Neural cell (in vitro differentiated cells): ENCODE measurements at regions not wholly inside any gene's neighbourhood (a gene's known extent, or its start where the extent isn't known, plus 50 kb on each side); places are given as distances from the start of the nearest gene placed in this dataset.

Source experiments
- H2AFZ ChIP-seq: fragments of 200-600, 300-800 bp; sonication (generic), shearing (Covaris generic); 2 replicates; pipeline ENCODE4 v1.6.0; 2014; ENCODE audit warnings: low read depth, mild to moderate bottlenecking, antibody characterized with exemption, low read length, moderate library complexity
- H3F3A ChIP-seq: fragments of 200-600 bp; shearing (Covaris generic); 2 replicates; pipeline ENCODE4 v1.6.1; 2016; ENCODE audit warnings: mild to moderate bottlenecking, moderate library complexity, mixed read lengths, antibody characterized with exemption, low read length; ENCODE audit not compliant: insufficient read depth, poor library complexity, severe bottlenecking
- H3K27ac ChIP-seq: fragments of 200-600, 300-800 bp; sonication (generic), shearing (Covaris generic); 2 replicates; pipeline ENCODE4 v1.5.1; 2014; ENCODE audit warnings: mild to moderate bottlenecking, low read length, moderate library complexity
- H3K27me3 ChIP-seq: fragments of 300-800, 200-600 bp; sonication (generic), shearing (Covaris generic); 2 replicates; pipeline ENCODE4 v1.6.0; 2014; ENCODE audit warnings: mild to moderate bottlenecking, low read depth, low read length, moderate library complexity; ENCODE audit not compliant: insufficient read depth
- H3K36me3 ChIP-seq: fragments of 300-800, 200-600 bp; sonication (generic), shearing (Covaris generic); 2 replicates; pipeline ENCODE4 v1.5.1; 2014; ENCODE audit warnings: mild to moderate bottlenecking, antibody characterized with exemption, low read length, moderate library complexity; ENCODE audit not compliant: insufficient read depth
- H3K4me2 ChIP-seq: fragments of 300-800, 200-600 bp; sonication (generic), shearing (Covaris generic); 2 replicates; pipeline ENCODE4 v1.6.0; 2014; ENCODE audit warnings: mild to moderate bottlenecking, low read length
- H3K4me3 ChIP-seq: fragments of 300-800, 200-600 bp; sonication (generic), shearing (Covaris generic); 2 replicates; pipeline ENCODE4 v1.5.1; 2014; ENCODE audit warnings: mild to moderate bottlenecking, low read length, moderate library complexity
- H3K79me2 ChIP-seq: fragments of 200-600 bp; shearing (Covaris generic); replicated peaks from 2 replicates; pipeline ENCODE4 v1.6.0; 2014; ENCODE audit warnings: mild to moderate bottlenecking, low read length, moderate library complexity; ENCODE audit not compliant: insufficient read depth
- H3K9ac ChIP-seq: fragments of 300-800, 200-600 bp; sonication (generic), shearing (Covaris generic); 2 replicates; pipeline ENCODE4 v1.6.1; 2016; ENCODE audit warnings: mild to moderate bottlenecking, low read length, mixed read lengths
- H3K9me2 ChIP-seq: fragments of 200-600 bp; shearing (Covaris generic); 2 replicates; pipeline ENCODE4 v1.6.1; 2016; ENCODE audit warnings: mild to moderate bottlenecking, low read length, mixed read lengths; ENCODE audit not compliant: insufficient read depth
- H3K9me3 ChIP-seq: fragments of 200-600, 300-800 bp; sonication (generic), shearing (Covaris generic); 2 replicates; pipeline ENCODE4 v1.6.1; 2016; ENCODE audit warnings: mild to moderate bottlenecking, mixed run types, low read length, moderate library complexity, mixed read lengths
- H4K20me1 ChIP-seq: fragments of 200-600 bp; shearing (Covaris generic); 2 replicates; pipeline ENCODE4 v1.6.1; 2016; ENCODE audit warnings: mild to moderate bottlenecking, mixed run types; ENCODE audit not compliant: insufficient read depth
- EP300 ChIP-seq: fragments of 450-650 bp; conservative IDR thresholded peaks from 2 replicates; pipeline ENCODE4 v1.6.1; 2014; ENCODE audit warnings: antibody characterized with exemption, mild to moderate bottlenecking, moderate library complexity; ENCODE audit not compliant: poor library complexity, severe bottlenecking
- EZH2 ChIP-seq: fragments of 200-600, 300-800 bp; shearing (Covaris generic), sonication (generic); IDR thresholded peaks from 2 replicates; pipeline ENCODE4 v1.6.1; 2014; ENCODE audit warnings: antibody characterized with exemption, low read length, borderline replicate concordance, mild to moderate bottlenecking; ENCODE audit not compliant: insufficient read depth, poor library complexity, severe bottlenecking
- MXI1 ChIP-seq: fragments of 450-650 bp; conservative IDR thresholded peaks from 2 replicates; pipeline ENCODE4 v1.6.1; 2014; ENCODE audit warnings: antibody characterized with exemption, mild to moderate bottlenecking; ENCODE audit not compliant: poor library complexity, severe bottlenecking
- POLR2AphosphoS5 ChIP-seq: IDR thresholded peaks from 2 replicates; pipeline ENCODE4 v1.6.1; 2012
- RAD21 ChIP-seq: fragments of 450-650 bp; conservative IDR thresholded peaks from 2 replicates; pipeline ENCODE4 v1.6.1; 2014; ENCODE audit warnings: antibody characterized with exemption, mild to moderate bottlenecking, moderate library complexity
- REST ChIP-seq: IDR thresholded peaks from 2 replicates; pipeline ENCODE4 v1.6.1; 2012; ENCODE audit warnings: borderline replicate concordance
- SMC3 ChIP-seq: fragments of 450-650 bp; conservative IDR thresholded peaks from 2 replicates; pipeline ENCODE4 v1.6.1; 2014; ENCODE audit warnings: antibody characterized with exemption, mild to moderate bottlenecking, moderate library complexity; ENCODE audit not compliant: poor library complexity
- TAF1 ChIP-seq: IDR thresholded peaks from 2 replicates; pipeline ENCODE4 v1.6.1; 2012; ENCODE audit warnings: low read depth
- TF ChIP-seq, protein P1 (sequence below): fragments of 450-650 bp; IDR thresholded peaks from 2 replicates; pipeline ENCODE4 v1.5.1; 2014; ENCODE audit warnings: antibody characterized with exemption, mild to moderate bottlenecking, moderate library complexity; ENCODE audit not compliant: poor library complexity, severe bottlenecking

DNA sequence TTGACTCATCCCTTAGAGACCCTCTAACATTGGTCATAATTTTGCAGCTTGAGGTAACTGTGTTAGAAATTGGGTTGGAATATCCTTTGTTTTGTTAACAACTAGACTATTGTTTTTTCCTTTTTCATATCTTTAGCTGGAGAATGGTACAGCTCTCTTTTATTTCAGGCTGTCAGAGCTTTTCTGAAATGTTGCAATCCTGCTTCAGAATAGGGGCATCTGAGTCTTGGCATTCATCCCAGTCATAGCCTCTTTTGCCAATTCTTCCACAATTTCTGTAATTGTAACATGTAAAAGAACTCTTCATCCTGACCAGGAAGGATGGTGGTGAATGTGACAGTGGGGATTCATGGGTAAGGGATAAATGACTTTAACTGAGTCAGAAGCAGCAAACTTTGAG, 128.7 kb downstream of the FHIP1A start:
- H3K9me3 ChIP-seq: no peaks in the 10 kb centered on the region
- no peak overlapping the region for H3K4me3 ChIP-seq
- no peaks in the 10 kb centered on the region for H3F3A ChIP-seq
- TF ChIP-seq EP300 (no peak), EZH2 (no peak), REST (no peak), POLR2AphosphoS5 (no peak), MXI1 (no peak), SMC3 (no peak), TAF1 (no peak), RAD21 (no peak)
- TF ChIP-seq, protein P1, sequence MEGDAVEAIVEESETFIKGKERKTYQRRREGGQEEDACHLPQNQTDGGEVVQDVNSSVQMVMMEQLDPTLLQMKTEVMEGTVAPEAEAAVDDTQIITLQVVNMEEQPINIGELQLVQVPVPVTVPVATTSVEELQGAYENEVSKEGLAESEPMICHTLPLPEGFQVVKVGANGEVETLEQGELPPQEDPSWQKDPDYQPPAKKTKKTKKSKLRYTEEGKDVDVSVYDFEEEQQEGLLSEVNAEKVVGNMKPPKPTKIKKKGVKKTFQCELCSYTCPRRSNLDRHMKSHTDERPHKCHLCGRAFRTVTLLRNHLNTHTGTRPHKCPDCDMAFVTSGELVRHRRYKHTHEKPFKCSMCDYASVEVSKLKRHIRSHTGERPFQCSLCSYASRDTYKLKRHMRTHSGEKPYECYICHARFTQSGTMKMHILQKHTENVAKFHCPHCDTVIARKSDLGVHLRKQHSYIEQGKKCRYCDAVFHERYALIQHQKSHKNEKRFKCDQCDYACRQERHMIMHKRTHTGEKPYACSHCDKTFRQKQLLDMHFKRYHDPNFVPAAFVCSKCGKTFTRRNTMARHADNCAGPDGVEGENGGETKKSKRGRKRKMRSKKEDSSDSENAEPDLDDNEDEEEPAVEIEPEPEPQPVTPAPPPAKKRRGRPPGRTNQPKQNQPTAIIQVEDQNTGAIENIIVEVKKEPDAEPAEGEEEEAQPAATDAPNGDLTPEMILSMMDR: no peak
- H3K27ac ChIP-seq: no peak overlapping the region
- no peaks in the 10 kb centered on the region for H3K9me2 ChIP-seq
- H3K27me3 ChIP-seq: no peaks in the 10 kb centered on the region
- no peak overlapping the region for H3K9ac ChIP-seq
- no peaks in the 10 kb centered on the region for H4K20me1 ChIP-seq
- no peaks in the 10 kb centered on the region for H3K36me3 ChIP-seq
- H3K79me2 ChIP-seq: no peaks in the 10 kb centered on the region
- H2AFZ ChIP-seq: no peak overlapping the region
- no peak overlapping the region for H3K4me2 ChIP-seq

- Histone ChIP-seq H3K79me2 (no peaks in the 10 kb centered on the region), H3F3A (no peaks in the 10 kb centered on the region), H3K36me3 (no peaks in the 10 kb centered on the region), H3K9me2 (no peaks in the 10 kb centered on the region), H3K27ac (no peak overlapping the region), H3K4me3 (no peak overlapping the region), H2AFZ (no peak overlapping the region), H3K9ac (no peak overlapping the region), H4K20me1 (no peaks in the 10 kb centered on the region), H3K9me3 (no peaks in the 10 kb centered on the region), H3K27me3 (no peaks in the 10 kb centered on the region), H3K4me2 (no peak overlapping the region)
- TF ChIP-seq EZH2 (no peak), EP300 (no peak), RAD21 (no peak), TAF1 (no peak), REST (no peak), POLR2AphosphoS5 (no peak), SMC3 (no peak), MXI1 (no peak)
- TF ChIP-seq, protein P1: no peak
Observed at GRCh38 chr4:151538963-151539362, 130.0 kb downstream of the FHIP1A start.
